Prostate gland (tissue), 2 donors: ENCODE measurements at regions not wholly inside any gene's neighbourhood (a gene's known extent, or its start where the extent isn't known, plus 50 kb on each side); places are given as distances from the start of the nearest gene placed in this dataset.

ENCODE experiments used
- POLR2A ChIP-seq: fragments of 450-650 bp; IDR thresholded peaks from one replicate; pipeline ENCODE4 v1.6.1; 2016; ENCODE audit warnings: antibody characterized with exemption, mild to moderate bottlenecking
- POLR2AphosphoS5 ChIP-seq: sonication (generic); formaldehyde crosslinking; IDR thresholded peaks from one replicate; pipeline ENCODE4 v1.6.1; 2017; ENCODE audit warnings: antibody characterized with exemption
- TF ChIP-seq, protein P1 (sequence below), 4 experiments: fragments of 200-600 bp in 2 of 4; fragments of 450-650 bp in 2 of 4; sonication (generic) in 2 of 4; IDR thresholded peaks; 1 replicate in 3 of 4; 2 replicates in 1 of 4; pipeline ENCODE4 v1.5.1; 2016 to 2019; ENCODE audit warnings: antibody characterized with exemption in 4 of 4, mild to moderate bottlenecking in 2 of 4, moderate library complexity in 2 of 4

DNA sequence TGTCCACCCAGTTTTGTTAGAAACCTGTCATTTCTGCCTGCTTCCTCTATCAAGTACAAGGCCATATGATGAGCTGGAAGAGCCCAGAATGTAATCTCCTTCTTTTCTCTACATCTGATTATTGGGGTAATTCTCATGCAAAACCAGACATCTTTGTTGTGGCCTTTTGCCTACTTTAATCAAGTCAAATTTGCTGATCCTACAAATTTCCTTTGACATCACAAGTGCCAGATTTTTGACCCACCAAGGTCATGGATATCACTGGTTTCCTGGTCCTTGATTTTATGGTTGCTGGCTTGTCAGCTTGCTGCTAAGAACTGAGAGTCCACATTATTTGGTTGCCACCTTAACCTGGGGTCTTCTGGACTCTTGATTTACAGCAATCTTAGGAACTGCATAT is 336.1 kb downstream of the TFEC start:
- TF ChIP-seq, protein P1, sequence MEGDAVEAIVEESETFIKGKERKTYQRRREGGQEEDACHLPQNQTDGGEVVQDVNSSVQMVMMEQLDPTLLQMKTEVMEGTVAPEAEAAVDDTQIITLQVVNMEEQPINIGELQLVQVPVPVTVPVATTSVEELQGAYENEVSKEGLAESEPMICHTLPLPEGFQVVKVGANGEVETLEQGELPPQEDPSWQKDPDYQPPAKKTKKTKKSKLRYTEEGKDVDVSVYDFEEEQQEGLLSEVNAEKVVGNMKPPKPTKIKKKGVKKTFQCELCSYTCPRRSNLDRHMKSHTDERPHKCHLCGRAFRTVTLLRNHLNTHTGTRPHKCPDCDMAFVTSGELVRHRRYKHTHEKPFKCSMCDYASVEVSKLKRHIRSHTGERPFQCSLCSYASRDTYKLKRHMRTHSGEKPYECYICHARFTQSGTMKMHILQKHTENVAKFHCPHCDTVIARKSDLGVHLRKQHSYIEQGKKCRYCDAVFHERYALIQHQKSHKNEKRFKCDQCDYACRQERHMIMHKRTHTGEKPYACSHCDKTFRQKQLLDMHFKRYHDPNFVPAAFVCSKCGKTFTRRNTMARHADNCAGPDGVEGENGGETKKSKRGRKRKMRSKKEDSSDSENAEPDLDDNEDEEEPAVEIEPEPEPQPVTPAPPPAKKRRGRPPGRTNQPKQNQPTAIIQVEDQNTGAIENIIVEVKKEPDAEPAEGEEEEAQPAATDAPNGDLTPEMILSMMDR (IDR thresholded peaks at IDR 0.05), result no peak
- TF ChIP-seq POLR2A, result no peak
- no peak for TF ChIP-seq POLR2AphosphoS5
